IMR-90 (cell line): ENCODE measurements at regions not wholly inside any gene's neighbourhood (a gene's known extent, or its start where the extent isn't known, plus 50 kb on each side); places are given as distances from the start of the nearest gene placed in this dataset.

Experiments used
- ATAC-seq: fragments of 200-7000 bp; cut with Tn5 transposase; 2 replicates; pipeline ENCODE4 v1.9.1; 2020; ENCODE audit warnings: low read depth, mild to moderate bottlenecking, moderate library complexity
- BruUV-seq: library from RNA; stranded (reverse); fragments of 400-500 nt; replicated peaks from 2 replicates; lab custom pipeline; 2021; lab: Mats Ljungman, UMichigan
- CTCF ChIA-PET: fragments of 300-600 bp; formaldehyde crosslinking; extraction: SDS; loops from one replicate; lab custom pipeline; 2021; ENCODE audit warnings: antibody characterized with exemption; lab: Yijun Ruan, JAX
- POLR2A ChIA-PET: fragments of 300-600 bp; sonication (Branson Sonifier 250); formaldehyde crosslinking; loops from one replicate; lab custom pipeline; 2022; ENCODE audit warnings: antibody characterized with exemption; ENCODE audit not compliant: unreplicated experiment; lab: Charles Lee
- DNase-seq: peaks from one replicate; pipeline ENCODE4 v3.0.0; 2013
- H2AFZ ChIP-seq: replicated peaks from 2 replicates; pipeline ENCODE3; 2013; ENCODE audit warnings: low read length, mild to moderate bottlenecking; ENCODE audit not compliant: poor library complexity
- H2AK5ac ChIP-seq: 2 replicates; pipeline ENCODE4 v1.6.1; 2013; ENCODE audit warnings: low read depth, low read length, inconsistent platforms
- H2AK9ac ChIP-seq: replicated peaks from 2 replicates; pipeline ENCODE3; 2013; ENCODE audit warnings: mild to moderate bottlenecking, low read depth, low read length, moderate library complexity; ENCODE audit not compliant: poor library complexity
- H2BK120ac ChIP-seq: 2 replicates; pipeline ENCODE4 v1.6.1; 2013; ENCODE audit warnings: low read depth, low read length, inconsistent platforms
- H2BK15ac ChIP-seq: 3 replicates; pipeline ENCODE4 v1.6.1; 2013; ENCODE audit warnings: low read depth, low read length, inconsistent platforms
- H2BK20ac ChIP-seq: 2 replicates; pipeline ENCODE4 v1.6.1; 2013; ENCODE audit warnings: low read depth, mild to moderate bottlenecking, inconsistent platforms, low read length, moderate library complexity
- H2BK5ac ChIP-seq: 2 replicates; pipeline ENCODE4 v1.6.1; 2013; ENCODE audit warnings: mild to moderate bottlenecking, low read depth, low read length, inconsistent platforms; ENCODE audit not compliant: poor library complexity, severe bottlenecking
- H3K14ac ChIP-seq: replicated peaks from 2 replicates; pipeline ENCODE4 v1.6.1; 2013; ENCODE audit warnings: low read depth, low read length, inconsistent platforms
- H3K18ac ChIP-seq: 2 replicates; pipeline ENCODE4 v1.6.1; 2013; ENCODE audit warnings: low read depth, low read length, control low read depth
- H3K23ac ChIP-seq: 2 replicates; pipeline ENCODE4 v1.6.1; 2013; ENCODE audit warnings: low read depth, low read length, inconsistent platforms
- H3K27ac ChIP-seq: 2 replicates; pipeline ENCODE4 v1.5.1; 2013; ENCODE audit warnings: mild to moderate bottlenecking, control low read depth, low read length; ENCODE audit not compliant: insufficient read depth
- H3K27me3 ChIP-seq: 2 replicates; pipeline ENCODE4 v1.6.1; 2013; ENCODE audit warnings: low read length; ENCODE audit not compliant: control insufficient read depth, insufficient read depth
- H3K36me3 ChIP-seq: 2 replicates; pipeline ENCODE4 v1.6.1; 2013; ENCODE audit warnings: low read length, mixed read lengths; ENCODE audit not compliant: control insufficient read depth, insufficient read depth
- H3K4ac ChIP-seq: 2 replicates; pipeline ENCODE4 v1.6.1; 2013; ENCODE audit warnings: low read depth, low read length, inconsistent platforms
- H3K4me1 ChIP-seq: 2 replicates; pipeline ENCODE4 v1.6.1; 2013; ENCODE audit warnings: low read length, mixed read lengths; ENCODE audit not compliant: control insufficient read depth, insufficient read depth
- H3K4me2 ChIP-seq: 2 replicates; pipeline ENCODE4 v1.6.1; 2013; ENCODE audit warnings: low read depth, mild to moderate bottlenecking, control low read depth, low read length, moderate library complexity
- H3K4me3 ChIP-seq: 2 replicates; pipeline ENCODE4 v1.5.1; 2013; ENCODE audit warnings: low read depth, mild to moderate bottlenecking, control low read depth, low read length, moderate library complexity; ENCODE audit not compliant: insufficient read depth
- H3K56ac ChIP-seq: 2 replicates; pipeline ENCODE4 v1.6.1; 2013; ENCODE audit warnings: low read length, inconsistent platforms; ENCODE audit not compliant: insufficient read depth; ENCODE audit errors: extremely low read depth
- H3K79me1 ChIP-seq, 2 experiments: 2 replicates each; pipeline ENCODE4 v1.6.1; 2013; ENCODE audit warnings: low read length in 2 of 2, inconsistent platforms in 1 of 2, low read depth in 1 of 2
- H3K9ac ChIP-seq: 2 replicates; pipeline ENCODE4 v1.6.1; 2013; ENCODE audit warnings: low read depth, low read length, control low read depth
- H3K9me1 ChIP-seq: 2 replicates; pipeline ENCODE4 v1.6.1; 2013; ENCODE audit warnings: low read length, inconsistent platforms; ENCODE audit not compliant: insufficient read depth
- H3K9me3 ChIP-seq: 2 replicates; pipeline ENCODE4 v1.6.1; 2013; ENCODE audit warnings: low read length; ENCODE audit not compliant: control insufficient read depth, insufficient read depth
- H4K20me1 ChIP-seq: 2 replicates; pipeline ENCODE4 v1.6.1; 2013; ENCODE audit warnings: low read length, inconsistent platforms; ENCODE audit not compliant: insufficient read depth
- H4K5ac ChIP-seq: 2 replicates; pipeline ENCODE4 v1.6.1; 2013; ENCODE audit warnings: mild to moderate bottlenecking, low read depth, low read length, control low read depth
- H4K8ac ChIP-seq, 2 experiments: 2 replicates each; pipeline ENCODE4 v1.6.1; 2013; ENCODE audit warnings: low read depth in 2 of 2, low read length in 2 of 2, control low read depth in 1 of 2, inconsistent platforms in 1 of 2
- H4K91ac ChIP-seq: 2 replicates; pipeline ENCODE4 v1.6.1; 2013; ENCODE audit warnings: low read depth, low read length, inconsistent platforms; ENCODE audit not compliant: insufficient read depth
- RFX5 ChIP-seq: IDR thresholded peaks from 2 replicates; pipeline ENCODE4 v1.8.0; 2012; ENCODE audit warnings: low read depth, mild to moderate bottlenecking, low read length, moderate library complexity
- USF2 ChIP-seq: fragments of 150-350 bp; IDR thresholded peaks from 2 replicates; pipeline ENCODE4 v1.6.1; 2017; ENCODE audit warnings: mild to moderate bottlenecking, antibody characterized with exemption, low read length, low read depth
- WGBS, 2 experiments: methylation state at CpG; one replicate each; pipeline versions ENCODE4 v1.1.5 to v1.1.7; 2013; ENCODE audit warnings: missing lambda C conversion rate in 2 of 2; ENCODE audit not compliant: insufficient read length in 1 of 2; ENCODE audit errors: extremely low coverage in 2 of 2; 5-methylcytosine and 5-hydroxymethylcytosine counted together
- dilution Hi-C: fragments of 300-500 bp; cut with HindIII; formaldehyde crosslinking; loops from one replicate; pipeline ENCODE4 v1.14.3; 2018; ENCODE audit warnings: low sequenced_read_pairs; ENCODE audit not compliant: unreplicated experiment
- in situ Hi-C: fragments of 300-500 bp; cut with MboI; formaldehyde crosslinking; loops from 3 replicates; pipeline ENCODE4 v1.14.3; 2019; ENCODE audit warnings: low sequenced_read_pairs, inconsistent platforms, mixed read lengths
- intact Hi-C: fragments of 100-400 bp; cut with micrococcal nuclease; formaldehyde crosslinking; loops from 2 replicates; pipeline ENCODE4 v1.10.0; 2022

- dilution Hi-C loops: no loop called here
- no peak overlapping the region for H3K4ac ChIP-seq
- H4K91ac ChIP-seq: no peak overlapping the region
- no peak overlapping the region for H3K14ac ChIP-seq
- no peak overlapping the region for H4K5ac ChIP-seq
- H3K18ac ChIP-seq: no peak overlapping the region
- no TSS peak for BruUV-seq
- no peak overlapping the region for H2AFZ ChIP-seq
- no peak overlapping the region for H2AK5ac ChIP-seq
- no peak overlapping the region for H3K27ac ChIP-seq
- no peak overlapping the region for H3K4me2 ChIP-seq
- no peaks in the 10 kb centered on the region for H3K36me3 ChIP-seq
- no peaks in the 10 kb centered on the region for H3K79me1 ChIP-seq
- H3K4me3 ChIP-seq: no peak overlapping the region
- no peak overlapping the region for H4K8ac ChIP-seq
- H3K9ac ChIP-seq: no peak overlapping the region
- H4K20me1 ChIP-seq: no peaks in the 10 kb centered on the region
- POLR2A ChIA-PET: no interaction called here
- H3K27me3 ChIP-seq: no peaks in the 10 kb centered on the region
- in situ Hi-C loops: no loop called here
- no peak overlapping the region for H3K23ac ChIP-seq
- intact Hi-C loops: no loop called here
- TF ChIP-seq USF2: no peak; the same call in 1 of the 2 replicates
- TF ChIP-seq RFX5: no peak
- no peaks in the 10 kb centered on the region for H3K4me1 ChIP-seq
- H2BK120ac ChIP-seq: no peak overlapping the region
- no peak overlapping the region for H2BK20ac ChIP-seq
- DNase-seq (peak; percentile 52), ATAC-seq (peak; percentile 35; the same call in 1 of the 2 replicates)
- H3K9me3 ChIP-seq: peaks cover 6% of the 10 kb centered on the region; the same call in 1 of the 2 replicates
- H2BK15ac ChIP-seq: no peak overlapping the region
- no peak overlapping the region for H2AK9ac ChIP-seq
- H3K56ac ChIP-seq: no peak overlapping the region
- no peak overlapping the region for H2BK5ac ChIP-seq
- no peaks in the 10 kb centered on the region for H3K9me1 ChIP-seq
- CTCF ChIA-PET: no interaction called here
- WGBS, 2 experiments: no CpG with 5 or more reads among the region's 2 CpGs
Measured at GRCh38 chr9:80866576-80867227, 822.6 kb downstream of the TLE1 start.
